ENCODE measurements at regions not wholly inside any gene's neighbourhood (a gene's known extent, or its start where the extent isn't known, plus 50 kb on each side); places are given as distances from the start of the nearest gene placed in this dataset.

DNA sequence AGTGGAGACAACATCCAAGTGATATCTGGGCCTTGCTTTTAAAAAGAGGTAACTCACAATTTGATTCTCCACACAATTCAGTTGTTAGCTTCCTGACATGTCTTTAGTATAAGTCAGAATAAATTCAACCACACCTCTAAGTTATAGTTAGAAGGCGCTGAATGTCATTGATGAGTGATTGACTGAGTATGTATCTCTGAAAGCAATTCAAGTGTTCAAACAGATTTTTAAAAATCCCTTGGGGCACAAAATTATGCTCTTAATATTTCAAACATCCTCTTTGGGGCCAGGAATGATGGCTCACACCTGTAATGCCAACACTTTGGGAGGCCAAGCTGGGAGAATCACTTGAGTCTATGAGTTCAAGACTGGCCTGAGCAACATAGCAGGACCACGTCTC is 137.0 kb upstream of the PRR20A start:
- DNase-seq = no peak

DNA sequence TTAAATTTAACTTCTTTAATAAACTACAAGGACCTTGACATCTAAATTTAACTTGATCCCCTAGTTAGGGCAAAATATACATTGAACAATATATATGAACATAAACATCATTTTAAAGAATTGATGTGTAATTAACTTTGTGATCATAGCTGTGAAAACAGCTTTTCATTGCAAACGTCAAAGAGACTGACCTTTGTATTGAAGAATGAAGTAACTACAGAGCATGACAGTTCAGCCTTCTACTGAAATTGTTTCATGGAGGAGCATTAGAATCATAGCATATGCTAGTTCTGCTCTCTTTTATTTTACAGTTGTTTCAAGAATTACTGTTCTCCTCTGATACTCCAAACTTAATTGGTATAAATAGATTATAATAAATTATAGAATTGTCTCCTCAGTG is 123.4 kb upstream of the PRR20A start:
- DNase-seq = no peak

DNA sequence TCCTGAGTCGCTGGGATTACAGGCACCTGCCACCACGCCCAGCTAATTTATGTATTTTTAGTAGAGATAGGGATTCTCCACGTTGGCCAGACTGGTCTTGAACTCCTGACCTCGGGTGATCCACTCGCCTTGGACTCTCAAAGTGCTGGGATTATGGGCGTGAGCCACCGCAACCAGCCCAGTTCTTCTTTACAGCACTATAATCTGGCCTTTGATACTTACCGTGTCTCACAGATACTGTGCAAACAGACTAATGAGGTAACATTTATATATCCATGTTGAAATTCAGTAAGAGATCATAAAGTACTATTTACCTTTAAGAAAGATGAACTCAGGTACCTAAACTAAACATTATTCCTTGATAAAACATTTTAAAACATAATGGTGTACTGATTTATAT is 121.8 kb upstream of the PRR20A start:
- DNase-seq = no peak

DNA sequence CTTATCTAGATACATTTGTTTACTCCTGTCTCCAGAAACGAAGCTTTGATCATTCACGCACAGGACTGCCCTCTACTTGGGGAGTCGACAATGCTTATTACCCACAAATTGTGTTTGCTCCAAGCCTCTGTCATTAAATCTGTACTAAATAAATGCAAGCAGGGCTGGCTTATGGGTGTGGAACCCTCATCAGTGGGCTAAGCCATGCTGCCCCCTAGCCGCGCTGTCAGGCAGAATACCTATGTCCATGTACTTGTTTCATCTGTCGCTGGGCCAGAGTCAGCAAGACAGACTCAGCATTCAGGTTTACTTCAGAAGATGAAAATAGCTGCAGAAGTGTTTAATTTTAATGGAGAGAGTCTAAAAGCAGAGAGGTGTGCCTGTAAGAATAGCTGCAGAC is 110.0 kb upstream of the PRR20A start:
- DNase-seq = no peak

DNA sequence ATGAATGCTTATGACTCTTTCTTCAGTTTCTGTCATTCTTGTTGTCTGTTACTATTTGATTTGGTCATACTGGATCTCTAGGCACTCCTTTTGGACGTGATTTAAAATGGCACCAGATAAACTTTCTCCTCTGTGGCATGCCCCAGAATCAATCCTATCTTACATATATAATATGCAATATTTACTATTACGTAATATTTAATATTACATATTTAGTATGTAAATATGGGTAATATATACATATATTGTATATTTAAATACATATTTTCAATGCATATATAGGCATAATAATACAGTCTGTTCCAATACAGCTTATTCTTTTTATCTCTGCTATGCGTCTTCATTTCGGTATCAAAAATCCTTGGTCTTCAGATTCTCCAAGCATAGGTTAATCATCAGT is 104.4 kb upstream of the PRR20A start:
- no peak for DNase-seq

DNA sequence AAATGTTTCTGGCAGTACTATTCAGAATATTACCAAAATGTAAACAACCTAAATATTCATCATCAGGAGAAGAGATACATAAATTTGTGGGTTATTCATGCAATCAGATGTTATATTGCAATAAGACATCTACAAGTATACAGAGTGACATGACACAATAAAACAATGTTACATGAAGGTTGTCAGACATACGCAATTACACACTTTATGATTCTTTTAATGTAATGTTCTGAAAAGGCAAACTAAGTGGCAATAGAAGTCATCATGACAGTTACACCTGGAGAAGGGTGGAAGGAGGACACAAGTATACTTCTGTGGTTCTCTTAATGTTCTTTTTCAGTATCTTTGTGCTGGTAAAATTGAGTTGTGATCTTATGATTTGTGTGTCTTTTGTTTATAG is 95.8 kb upstream of the PRR20A start:
- no peak for DNase-seq

DNA sequence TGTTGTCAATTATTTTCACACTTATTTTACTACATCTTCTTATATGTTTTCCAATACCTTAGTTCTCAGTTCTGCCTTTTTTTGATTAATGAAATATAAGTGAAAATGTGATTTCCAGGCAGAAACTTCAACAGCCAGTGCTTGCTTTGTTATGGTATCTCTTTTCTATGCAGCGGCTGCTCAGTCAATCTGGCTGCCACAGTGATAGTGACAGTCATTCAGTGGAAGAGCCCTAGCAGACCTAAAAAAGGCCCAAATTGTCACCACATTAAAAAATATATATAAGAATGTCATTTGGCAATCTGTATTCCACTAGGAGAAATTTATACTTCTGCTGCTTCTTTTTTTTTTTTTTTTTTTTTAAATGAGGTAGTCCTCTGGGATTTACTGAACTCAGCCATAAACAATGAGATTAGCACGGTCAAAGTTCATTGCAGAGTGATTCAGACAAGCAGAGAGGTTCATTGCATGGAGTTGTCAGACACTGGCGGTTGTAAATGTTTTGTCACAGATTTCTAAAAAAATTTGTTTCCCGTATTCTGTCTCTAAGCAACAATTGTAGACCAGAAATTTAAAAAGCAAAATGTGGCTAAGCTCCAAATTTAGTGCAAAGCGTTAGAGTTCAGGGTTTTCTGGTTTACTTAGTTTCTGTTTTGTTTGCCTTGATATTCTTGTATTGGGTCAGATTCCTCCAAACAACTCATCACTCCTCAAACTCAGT is 94.7 kb upstream of the PRR20A start:
- DNase-seq = no peak

DNA sequence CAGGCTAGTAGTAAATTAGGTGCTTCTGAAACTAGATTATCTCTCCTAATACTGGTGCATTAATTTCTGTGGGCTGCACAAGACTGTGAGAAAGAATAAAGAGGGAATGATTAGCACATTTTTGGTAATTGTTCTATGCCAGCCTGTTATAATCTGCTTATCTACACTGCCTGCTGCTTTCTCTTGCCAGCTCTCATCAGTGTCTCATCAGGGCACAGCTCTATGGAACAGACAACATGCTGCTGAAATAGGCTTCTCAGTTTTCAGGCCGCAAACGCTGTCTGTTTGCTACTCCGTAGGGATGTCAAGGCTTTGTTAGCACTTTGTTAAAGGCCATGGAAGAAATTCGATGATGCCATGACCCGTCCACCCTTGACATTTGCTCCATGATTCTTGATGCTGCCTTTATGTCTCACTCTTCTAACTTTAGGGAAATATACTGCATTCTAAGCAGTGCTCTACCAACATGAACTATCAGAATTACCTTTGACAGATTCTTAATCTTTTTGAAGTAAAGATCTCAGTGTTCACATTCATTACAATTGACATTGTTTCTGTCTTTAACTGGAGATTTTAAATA is 84.0 kb upstream of the PRR20A start:
- DNase-seq = no peak

DNA sequence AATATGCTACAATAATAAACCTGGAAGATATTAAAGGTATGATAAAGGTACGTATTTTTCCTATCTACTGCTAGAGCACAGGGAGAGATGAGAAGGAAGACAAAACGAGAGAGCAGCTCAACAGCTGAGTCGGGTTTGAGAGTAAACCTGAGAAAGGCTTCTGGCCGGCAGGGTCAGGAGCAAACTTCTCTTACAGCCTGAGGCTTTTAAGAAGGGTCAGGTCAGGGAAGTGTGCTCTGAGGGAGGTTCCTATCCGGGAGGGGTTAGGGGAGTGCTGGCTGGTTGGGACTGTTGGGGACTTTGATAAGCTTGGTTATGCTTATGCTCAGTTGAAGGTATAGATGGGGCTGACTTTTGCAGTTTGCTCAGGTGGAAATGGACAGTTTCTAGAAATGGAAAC is 77.7 kb upstream of the PRR20A start:
- DNase-seq = no peak

DNA sequence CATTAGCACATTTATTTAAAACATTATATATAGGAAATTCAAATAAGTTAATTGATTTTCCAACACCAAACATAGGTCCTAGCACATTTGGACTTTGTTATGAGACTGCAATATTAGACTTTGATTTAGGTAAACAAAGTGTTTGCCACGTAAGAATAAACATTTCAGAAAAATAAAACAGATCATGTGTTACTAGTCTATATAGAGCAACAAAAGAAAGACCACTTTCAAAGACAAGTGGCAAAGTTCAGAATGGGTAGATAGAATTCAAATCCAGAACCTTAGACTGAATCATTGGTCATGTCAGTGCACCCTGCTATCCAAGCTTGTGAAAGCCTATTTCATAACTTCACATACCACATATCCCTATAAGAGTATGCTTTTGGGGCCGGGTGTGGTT is 66.7 kb upstream of the PRR20A start:
- DNase-seq = no peak

DNA sequence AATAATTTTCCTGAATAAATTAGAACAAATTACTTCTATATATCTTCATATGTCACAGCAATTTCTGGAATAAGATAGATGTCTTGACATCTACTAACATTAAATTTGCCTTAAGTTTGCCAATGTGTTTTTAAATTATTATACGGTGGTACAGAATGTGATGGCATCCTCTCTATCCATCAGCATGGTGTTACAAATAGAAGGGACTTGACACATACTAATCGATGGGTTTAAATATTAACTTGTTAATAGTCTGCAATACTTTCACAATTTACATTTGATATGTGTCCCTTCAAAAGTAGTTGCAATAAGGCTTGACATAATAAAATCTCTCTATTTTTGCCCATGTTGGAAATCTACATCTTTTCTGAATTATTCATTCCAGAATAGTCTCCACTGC is 65.1 kb upstream of the PRR20A start:
- DNase-seq = no peak

DNA sequence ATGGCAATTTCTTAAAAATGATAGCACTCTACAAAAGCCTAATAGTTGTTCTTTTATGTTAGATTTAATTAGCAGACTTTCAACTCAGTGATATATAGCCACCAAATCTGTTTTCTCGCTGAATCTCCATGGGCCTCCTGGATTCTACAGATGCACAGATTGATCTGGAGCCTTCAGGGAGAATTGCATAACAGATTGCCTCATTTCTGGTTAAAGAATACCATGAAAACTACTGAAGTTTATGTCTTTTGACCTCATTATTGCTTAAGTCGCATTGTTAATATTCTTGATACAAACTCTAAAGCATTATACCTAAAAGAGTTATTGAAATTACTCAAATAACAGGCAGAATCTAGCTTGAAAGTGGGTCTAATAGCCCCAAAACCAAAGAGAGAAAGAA is 53.7 kb upstream of the PRR20A start:
- no peak for DNase-seq
